ENCODE measurements at regions not wholly inside any gene's neighbourhood (a gene's known extent, or its start where the extent isn't known, plus 50 kb on each side); places are given as distances from the start of the nearest gene placed in this dataset.

DNA sequence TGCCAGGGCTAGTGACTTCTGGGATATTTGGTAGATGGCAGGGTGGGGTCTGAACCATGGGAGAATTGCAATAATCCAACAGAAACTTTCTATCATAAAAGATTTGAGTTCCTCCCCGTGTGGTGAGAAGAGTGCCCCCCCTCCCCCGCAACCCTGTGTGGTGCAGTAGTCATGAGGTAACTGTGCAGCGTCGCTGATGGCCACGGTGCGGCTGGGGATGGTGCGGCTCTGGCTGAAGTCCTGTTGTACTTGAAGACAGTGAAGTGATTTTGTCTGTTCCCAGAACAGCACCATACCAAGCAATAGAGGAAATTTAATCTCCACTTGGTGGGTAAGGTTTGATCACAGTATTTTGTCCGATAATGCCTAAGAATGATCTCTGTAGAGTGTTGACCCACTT, 654.8 kb upstream of the POU3F2 start:
- TF ChIP-seq, protein P1, sequence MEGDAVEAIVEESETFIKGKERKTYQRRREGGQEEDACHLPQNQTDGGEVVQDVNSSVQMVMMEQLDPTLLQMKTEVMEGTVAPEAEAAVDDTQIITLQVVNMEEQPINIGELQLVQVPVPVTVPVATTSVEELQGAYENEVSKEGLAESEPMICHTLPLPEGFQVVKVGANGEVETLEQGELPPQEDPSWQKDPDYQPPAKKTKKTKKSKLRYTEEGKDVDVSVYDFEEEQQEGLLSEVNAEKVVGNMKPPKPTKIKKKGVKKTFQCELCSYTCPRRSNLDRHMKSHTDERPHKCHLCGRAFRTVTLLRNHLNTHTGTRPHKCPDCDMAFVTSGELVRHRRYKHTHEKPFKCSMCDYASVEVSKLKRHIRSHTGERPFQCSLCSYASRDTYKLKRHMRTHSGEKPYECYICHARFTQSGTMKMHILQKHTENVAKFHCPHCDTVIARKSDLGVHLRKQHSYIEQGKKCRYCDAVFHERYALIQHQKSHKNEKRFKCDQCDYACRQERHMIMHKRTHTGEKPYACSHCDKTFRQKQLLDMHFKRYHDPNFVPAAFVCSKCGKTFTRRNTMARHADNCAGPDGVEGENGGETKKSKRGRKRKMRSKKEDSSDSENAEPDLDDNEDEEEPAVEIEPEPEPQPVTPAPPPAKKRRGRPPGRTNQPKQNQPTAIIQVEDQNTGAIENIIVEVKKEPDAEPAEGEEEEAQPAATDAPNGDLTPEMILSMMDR (IDR thresholded peaks at IDR 0.05): no peak
- no peak for TF ChIP-seq POLR2A (IDR thresholded peaks at IDR 0.05)
